SKM-1 (cell line): ENCODE measurements at regions not wholly inside any gene's neighbourhood (a gene's known extent, or its start where the extent isn't known, plus 50 kb on each side); places are given as distances from the start of the nearest gene placed in this dataset.
"Not testable (repeated sequence)": the region's sequence is repeated elsewhere in the genome, so short reads cannot be mapped to it uniquely, and the experiment has no call there.

ENCODE experiments used
- DNase-seq: peaks from one replicate; lab custom pipeline; 2025; ENCODE audit not compliant: unreplicated experiment; lab: John Stamatoyannopoulos, UW

- DNase-seq = no peak
Observed at GRCh38 chr2:144827404-144827803, 307.5 kb upstream of the ZEB2 start.

DNA sequence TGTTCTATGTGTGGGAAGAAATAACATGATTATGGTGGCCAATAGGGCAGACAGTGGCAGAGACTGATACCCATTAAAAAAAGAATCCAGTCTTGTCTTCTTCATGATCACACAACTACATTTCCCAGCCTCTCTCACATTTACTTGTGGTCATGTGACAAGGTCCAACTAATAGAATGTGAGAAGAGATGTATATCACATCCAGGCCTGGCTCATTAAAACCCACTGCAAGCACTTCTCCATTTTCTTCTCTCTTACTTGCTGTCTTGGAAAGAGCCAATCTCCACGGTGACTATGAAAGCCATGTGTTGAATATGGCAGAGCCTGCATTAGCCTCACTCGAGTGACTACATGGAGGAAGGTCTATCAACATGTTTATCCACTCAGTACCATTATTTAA, 306.2 kb upstream of the ZEB2 start:
- no peak for DNase-seq

- DNase-seq = no peak
Observed at GRCh38 chr2:144825331-144826020, 305.6 kb upstream of the ZEB2 start.

DNA sequence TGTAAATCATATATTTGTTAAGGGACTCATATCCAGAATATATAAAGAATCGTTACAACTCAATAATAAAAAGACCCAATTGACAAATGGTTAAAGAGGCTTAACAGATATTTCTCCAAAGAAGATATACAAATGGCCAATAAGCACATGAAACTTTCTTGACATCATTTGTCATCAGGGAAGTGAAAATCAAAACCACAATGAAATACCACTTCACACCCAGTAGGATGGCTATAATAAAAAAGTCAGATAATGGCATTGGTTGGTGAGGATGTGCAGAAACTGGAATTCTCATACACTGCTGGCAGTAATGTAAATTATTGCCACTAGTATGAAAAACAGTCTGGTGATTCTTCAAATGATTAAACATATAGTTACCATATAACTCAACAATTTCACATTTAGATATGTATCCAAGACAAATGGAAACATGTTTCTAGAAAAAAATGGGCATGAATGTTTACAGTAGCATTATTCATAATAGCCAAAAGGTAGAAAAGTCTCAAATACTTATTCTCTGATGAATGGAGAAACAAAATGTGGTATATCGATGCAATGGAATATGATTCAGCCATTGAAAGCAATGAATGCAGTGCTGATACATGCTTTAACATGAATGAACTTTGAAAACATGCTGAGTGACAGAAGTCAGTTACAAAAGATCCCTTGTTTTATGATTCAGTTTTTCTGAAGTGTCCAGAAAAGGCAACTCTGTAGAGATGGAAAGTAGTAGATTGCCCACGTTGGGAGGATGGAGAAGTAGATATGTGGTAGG, 304.6 kb upstream of the ZEB2 start:
- no peak for DNase-seq

DNA sequence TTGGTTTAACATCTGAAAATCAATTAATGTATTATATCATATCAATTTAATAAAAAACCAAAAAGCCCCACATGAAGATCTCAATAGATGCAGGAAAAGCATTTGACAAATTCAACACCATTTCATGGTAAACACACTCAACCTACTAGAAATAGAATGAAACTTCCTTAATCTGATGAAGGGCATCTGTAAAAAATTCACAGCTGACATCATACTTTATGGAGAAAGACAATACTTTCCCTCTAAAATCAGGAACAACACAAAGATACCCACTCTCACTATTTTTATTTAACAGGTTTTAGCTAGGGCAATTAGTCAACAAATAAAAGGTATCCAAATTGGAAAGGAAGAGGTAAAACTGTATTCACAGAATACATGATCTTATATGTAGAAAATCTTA, 303.0 kb upstream of the ZEB2 start:
- no peak for DNase-seq

GRCh38 chr2:144812288-144812687, 292.4 kb upstream of the ZEB2 start:
- no peak for DNase-seq

GRCh38 chr2:144801766-144802165, 281.8 kb upstream of the ZEB2 start:
- no peak for DNase-seq

- DNase-seq = no peak
Observed at GRCh38 chr2:144801325-144801724, 281.4 kb upstream of the ZEB2 start.

DNA sequence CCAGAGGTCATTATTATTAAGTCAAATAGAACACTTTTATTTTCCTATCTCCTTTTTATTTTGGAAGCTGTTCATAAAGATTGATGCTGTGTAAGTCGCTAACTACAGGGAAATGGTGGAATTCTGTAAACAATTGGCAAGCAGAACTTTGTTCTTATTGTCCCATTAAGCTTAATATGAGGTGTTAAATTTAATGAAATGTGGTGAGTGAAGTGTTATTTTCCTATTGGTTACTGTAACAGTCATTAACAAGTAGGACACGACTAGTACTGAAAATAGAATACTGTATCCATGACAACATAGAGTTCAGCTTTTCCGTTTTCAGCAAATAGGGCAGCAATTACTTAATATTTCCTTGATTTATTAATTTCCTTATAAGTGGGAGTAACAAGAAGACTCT, 279.1 kb upstream of the ZEB2 start:
- DNase-seq = no peak

- no peak for DNase-seq
Observed at GRCh38 chr2:144798034-144798433, 278.1 kb upstream of the ZEB2 start.

DNA sequence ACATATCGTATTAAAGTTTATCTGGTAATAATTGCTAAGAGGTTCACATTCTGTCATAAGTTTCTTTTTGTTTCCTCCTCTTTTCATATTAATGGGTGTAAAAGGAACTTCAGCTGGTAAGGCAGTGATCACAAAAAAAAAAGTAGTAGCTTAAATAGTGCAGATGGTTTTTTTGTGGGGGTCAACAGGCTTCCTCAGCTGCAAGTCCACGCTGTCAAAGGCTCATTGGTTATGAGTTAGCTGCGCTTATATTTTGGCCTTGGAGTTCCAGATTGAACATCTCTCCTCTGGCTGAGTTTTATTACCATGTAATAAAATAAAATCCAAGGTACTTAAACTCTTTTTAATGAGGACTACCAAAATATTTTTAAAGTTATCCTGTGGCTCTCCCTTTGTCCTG, 277.0 kb upstream of the ZEB2 start:
- DNase-seq = no peak

GRCh38 chr2:144796164-144796563, 276.2 kb upstream of the ZEB2 start:
- DNase-seq = no peak

DNA sequence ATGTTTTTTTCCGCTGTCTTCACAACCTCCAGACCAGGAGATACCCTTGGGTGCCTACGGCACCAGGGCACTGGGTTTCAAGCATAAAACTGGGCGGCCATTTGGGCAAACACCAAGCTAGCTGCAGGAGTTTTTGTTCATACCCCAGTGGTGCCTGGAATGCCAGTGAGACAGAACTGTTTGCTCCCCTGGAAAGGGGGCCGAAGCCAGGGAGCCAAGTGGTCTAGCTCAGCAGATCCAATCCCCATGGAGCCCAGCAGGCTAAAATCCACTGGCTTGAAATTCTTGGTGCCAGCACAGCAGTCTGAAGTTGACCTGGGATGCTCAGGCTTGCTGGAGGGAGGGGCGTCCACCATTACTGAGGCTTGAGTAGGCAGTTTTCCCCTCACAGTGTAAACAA, 265.3 kb upstream of the ZEB2 start:
- no peak for DNase-seq

DNA sequence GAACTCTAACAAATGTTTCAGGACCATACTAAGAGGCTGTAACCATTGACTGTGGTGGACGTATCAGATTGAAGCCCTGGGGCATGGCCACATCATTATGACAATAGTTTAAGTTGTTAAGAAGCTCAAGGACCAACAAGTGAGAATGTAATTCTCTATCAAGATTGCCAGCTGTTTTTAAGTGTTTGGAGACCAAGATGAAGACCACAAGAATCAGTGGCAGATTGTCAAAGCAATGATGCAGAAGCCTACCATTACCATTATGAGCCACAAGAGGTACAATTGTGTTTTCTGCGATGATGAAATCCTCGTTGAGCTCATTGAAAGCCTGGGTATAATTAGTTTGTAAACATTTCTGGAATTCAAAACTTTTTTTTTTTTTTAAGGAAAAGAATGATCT, 261.1 kb upstream of the ZEB2 start:
- DNase-seq = no peak

DNA sequence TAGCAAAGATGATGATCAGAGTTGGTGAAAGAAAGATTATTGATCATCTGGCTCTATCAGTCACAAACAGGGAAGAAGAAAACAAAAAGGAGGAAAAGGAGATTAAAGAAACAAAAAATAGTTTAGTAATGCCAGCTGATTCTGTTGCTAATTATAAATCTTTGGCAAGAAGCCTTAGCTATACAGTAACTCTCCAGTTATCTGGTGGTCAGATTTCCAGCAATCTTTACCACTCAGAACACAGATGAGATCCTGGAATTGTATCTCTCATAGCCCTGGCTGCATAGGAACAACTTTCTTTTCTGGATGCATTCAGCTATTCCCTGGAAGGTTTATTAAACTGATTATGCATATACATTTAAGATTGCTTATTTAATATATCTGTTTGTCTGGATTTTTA, 256.8 kb upstream of the ZEB2 start:
- no peak for DNase-seq

DNA sequence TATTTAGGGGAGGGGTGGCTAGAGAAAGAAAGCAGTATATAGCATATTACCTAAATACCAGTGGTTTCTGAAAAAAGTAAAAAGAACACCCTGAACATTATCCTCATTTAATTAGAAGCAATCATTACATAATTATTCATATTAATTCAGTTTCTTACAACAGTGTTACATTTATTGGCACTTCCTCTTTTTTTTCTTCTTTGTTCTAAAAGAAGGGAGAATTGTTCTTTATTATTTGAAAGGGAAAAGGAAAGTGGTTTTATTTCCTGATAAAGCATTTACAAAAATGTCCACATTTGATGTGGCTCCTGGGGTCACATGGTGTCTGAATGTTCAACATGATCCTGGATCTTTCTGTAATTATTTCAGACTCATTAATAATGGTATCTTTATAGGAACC, 254.9 kb upstream of the ZEB2 start:
- DNase-seq = no peak

- no peak for DNase-seq
Observed at GRCh38 chr2:144771348-144771747, 251.4 kb upstream of the ZEB2 start.

- DNase-seq = no peak
Observed at GRCh38 chr2:144770616-144771230, 250.8 kb upstream of the ZEB2 start.

- not testable (repeated sequence) for DNase-seq
Observed at GRCh38 chr2:144760939-144761338, 241.0 kb upstream of the ZEB2 start.

- no peak for DNase-seq
Observed at GRCh38 chr2:144759746-144760145, 239.8 kb upstream of the ZEB2 start.

GRCh38 chr2:144758196-144758595, 238.3 kb upstream of the ZEB2 start:
- not testable (repeated sequence) for DNase-seq

GRCh38 chr2:144753416-144753815, 233.5 kb upstream of the ZEB2 start:
- no peak for DNase-seq
